ENCODE measurements at regions not wholly inside any gene's neighbourhood (a gene's known extent, or its start where the extent isn't known, plus 50 kb on each side); places are given as distances from the start of the nearest gene placed in this dataset.

- Histone ChIP-seq H3K27ac (0 out of 2 replicates have a peak overlapping the region, but pooled peaks have one; percentile 19), H3K9me3 (ENCODE audit: low read depth, low read length) (no peaks in the 10 kb centered on the region), H3K36me3 (ENCODE audit: insufficient read depth, low read length) (no peaks in the 10 kb centered on the region), H3K4me3 (peak overlapping the region; percentile 28; the same call in 1 of the 2 replicates), H3K9ac (ENCODE audit: insufficient read length) (no peak overlapping the region)
- DNase-seq (ENCODE audit: low read depth, low spot score), result no peak
- no peak for TF ChIP-seq POLR2AphosphoS5 (IDR thresholded peaks at IDR 0.05; ENCODE audit: borderline replicate concordance, low read depth, low read length)
- TF ChIP-seq EZH2 (IDR thresholded peaks at IDR 0.05), result no peak
- no peak for TF ChIP-seq FOXP2 (optimal IDR thresholded peaks at IDR 0.05; ENCODE audit: control extremely low read depth, extremely low read length, insufficient read depth)
These were observed 136.5 kb upstream of the RBMS3 start for GRCh38 chr3:29144361-29144760.

GRCh38 chr3:29144807-29145206 lies 136.1 kb upstream of the RBMS3 start:
- Histone ChIP-seq H3K27ac (0 out of 2 replicates have a peak overlapping the region, but pooled peaks have one; percentile 19), H3K9ac (ENCODE audit: insufficient read length) (no peak overlapping the region), H3K36me3 (ENCODE audit: insufficient read depth, low read length) (no peaks in the 10 kb centered on the region), H3K9me3 (ENCODE audit: low read depth, low read length) (no peaks in the 10 kb centered on the region), H3K4me3 (peak overlapping the region; percentile 28)
- TF ChIP-seq POLR2AphosphoS5 (IDR thresholded peaks at IDR 0.05; ENCODE audit: borderline replicate concordance, low read depth, low read length) (no peak), EZH2 (IDR thresholded peaks at IDR 0.05) (no peak)
- no peak for DNase-seq (ENCODE audit: low read depth, low spot score)

DNA sequence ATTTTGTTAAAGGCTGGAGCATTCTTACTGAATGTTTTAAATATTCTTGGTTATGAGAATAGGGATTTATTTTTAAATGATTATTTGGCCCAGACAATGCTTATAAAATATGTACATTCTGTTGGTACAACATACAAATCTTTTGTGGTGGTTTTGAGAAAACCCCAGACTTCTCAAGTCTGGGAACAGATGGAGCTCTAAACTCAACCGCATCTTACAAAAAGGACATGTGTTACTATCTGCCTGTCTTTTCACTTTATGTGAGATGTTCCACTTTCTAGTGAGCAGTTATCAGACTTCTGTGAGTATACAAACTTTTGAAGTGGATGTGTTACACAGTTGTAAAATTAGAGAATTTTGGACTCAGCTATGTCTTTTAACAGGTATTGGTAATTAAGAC lies 135.5 kb upstream of the RBMS3 start:
- H3K9ac ChIP-seq (ENCODE audit: insufficient read length), result no peak overlapping the region

DNA sequence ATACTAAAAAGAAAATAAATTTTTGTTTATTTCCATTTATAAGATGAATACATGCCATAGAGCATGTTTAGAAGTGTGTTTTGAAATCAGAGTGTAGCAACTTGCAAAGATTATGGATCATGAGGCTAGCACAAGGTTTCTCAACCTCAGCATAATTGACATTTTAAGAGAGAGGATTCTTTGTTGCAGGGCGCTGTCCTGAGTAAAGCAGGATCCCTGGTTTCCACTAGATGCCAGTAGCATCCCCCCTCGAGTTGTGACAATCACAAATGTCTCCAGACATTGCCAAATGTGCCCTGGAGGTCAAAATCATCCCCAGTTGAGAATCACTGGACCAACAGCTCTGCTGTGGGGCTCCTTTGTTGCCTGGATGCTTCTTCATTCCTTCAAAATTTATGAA lies 128.5 kb upstream of the RBMS3 start:
- H3K9me3 ChIP-seq (ENCODE audit: low read depth, low read length), result no peaks in the 10 kb centered on the region
- no peak for DNase-seq (ENCODE audit: low read depth, low spot score)
- H3K27ac ChIP-seq, result no peak overlapping the region
- H3K4me3 ChIP-seq, result no peak overlapping the region
- no peaks in the 10 kb centered on the region for H3K36me3 ChIP-seq (ENCODE audit: insufficient read depth, low read length)
- H3K9ac ChIP-seq (ENCODE audit: insufficient read length), result no peak overlapping the region
- TF ChIP-seq FOXP2 (optimal IDR thresholded peaks at IDR 0.05; ENCODE audit: control extremely low read depth, extremely low read length, insufficient read depth), result no peak
- TF ChIP-seq EZH2 (IDR thresholded peaks at IDR 0.05), result no peak
- TF ChIP-seq POLR2AphosphoS5 (IDR thresholded peaks at IDR 0.05; ENCODE audit: borderline replicate concordance, low read depth, low read length), result no peak

More for the DNA sequence above, 135.5 kb upstream of the RBMS3 start:
- Histone ChIP-seq H3K27ac (no peak overlapping the region), H3K4me3 (peak overlapping the region; percentile 28; the same call in 1 of the 2 replicates), H3K36me3 (ENCODE audit: insufficient read depth, low read length) (no peaks in the 10 kb centered on the region), H3K9me3 (ENCODE audit: low read depth, low read length) (no peaks in the 10 kb centered on the region)
- TF ChIP-seq EZH2 (IDR thresholded peaks at IDR 0.05) (no peak), POLR2AphosphoS5 (IDR thresholded peaks at IDR 0.05; ENCODE audit: borderline replicate concordance, low read depth, low read length) (no peak)
- DNase-seq (ENCODE audit: low read depth, low spot score), result no peak

- H3K4me3 ChIP-seq, result no peak overlapping the region
- no peak for TF ChIP-seq POLR2AphosphoS5 (IDR thresholded peaks at IDR 0.05; ENCODE audit: borderline replicate concordance, low read depth, low read length)
- no peak for TF ChIP-seq FOXP2 (optimal IDR thresholded peaks at IDR 0.05; ENCODE audit: control extremely low read depth, extremely low read length, insufficient read depth)
- TF ChIP-seq EZH2 (IDR thresholded peaks at IDR 0.05), result no peak
- H3K36me3 ChIP-seq (ENCODE audit: insufficient read depth, low read length), result no peaks in the 10 kb centered on the region
- no peak overlapping the region for H3K27ac ChIP-seq
- DNase-seq (ENCODE audit: low read depth, low spot score), result no peak
- H3K9ac ChIP-seq (ENCODE audit: insufficient read length), result no peak overlapping the region
- no peaks in the 10 kb centered on the region for H3K9me3 ChIP-seq (ENCODE audit: low read depth, low read length)
These were observed 127.1 kb upstream of the RBMS3 start for GRCh38 chr3:29153811-29154210.

DNA sequence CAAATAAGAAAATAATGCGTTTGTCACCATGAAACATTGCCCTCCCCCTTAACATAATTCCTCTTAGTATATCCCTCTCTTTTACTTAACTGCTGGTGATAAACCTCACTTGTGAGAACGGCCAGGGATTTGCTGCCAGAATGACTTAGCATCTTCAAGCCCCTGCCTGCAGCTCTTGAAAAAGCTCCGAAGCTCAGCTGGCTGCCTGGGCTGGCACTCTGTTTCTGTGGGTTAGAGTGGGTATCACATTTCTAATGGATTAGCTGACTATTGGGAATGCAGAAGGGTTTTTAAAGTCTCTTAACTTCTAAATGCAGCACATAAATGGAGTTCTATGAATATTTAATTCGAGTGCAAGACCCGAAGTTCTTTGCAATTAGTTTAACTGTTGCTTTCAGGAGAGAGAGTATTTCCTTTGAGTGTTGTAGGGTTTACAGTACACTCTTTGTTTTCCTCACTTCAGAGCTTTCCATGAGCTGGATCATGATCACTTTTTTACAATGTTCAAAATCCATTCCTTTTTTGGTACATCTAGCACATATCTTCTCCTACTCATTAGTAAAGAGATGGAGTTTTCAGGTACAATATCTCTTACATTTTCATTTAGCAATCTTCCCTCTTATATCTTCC lies 124.7 kb upstream of the RBMS3 start:
- no peak for DNase-seq (ENCODE audit: low read depth, low spot score)
- Histone ChIP-seq H3K36me3 (ENCODE audit: insufficient read depth, low read length) (no peaks in the 10 kb centered on the region), H3K27ac (peak overlapping the region; percentile 50; the same call in 1 of the 2 replicates), H3K9ac (ENCODE audit: insufficient read length) (no peak overlapping the region), H3K9me3 (ENCODE audit: low read depth, low read length) (no peaks in the 10 kb centered on the region), H3K4me3 (no peak overlapping the region)
- no peak for TF ChIP-seq EZH2 (IDR thresholded peaks at IDR 0.05)
- no peak for TF ChIP-seq FOXP2 (optimal IDR thresholded peaks at IDR 0.05; ENCODE audit: control extremely low read depth, extremely low read length, insufficient read depth)
- TF ChIP-seq POLR2AphosphoS5 (IDR thresholded peaks at IDR 0.05; ENCODE audit: borderline replicate concordance, low read depth, low read length), result no peak

DNA sequence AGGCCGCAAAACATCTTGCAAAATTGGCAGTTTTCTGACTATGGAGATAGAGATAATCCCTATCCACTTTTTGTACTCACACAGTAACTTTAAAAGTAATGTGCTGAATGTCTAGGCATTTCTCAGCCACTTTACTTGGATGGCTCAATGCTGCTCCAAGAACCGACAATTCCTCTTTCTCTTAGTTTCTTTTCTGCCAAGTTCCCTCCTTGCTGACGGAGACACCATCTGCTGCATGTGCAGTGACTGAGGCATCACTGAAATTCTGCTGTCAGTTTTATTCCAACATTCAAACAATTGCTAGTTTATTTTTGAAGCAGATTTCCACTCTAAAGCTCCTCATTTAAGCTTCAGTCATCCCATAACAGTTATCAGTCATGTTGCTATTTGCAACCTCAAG lies 116.0 kb upstream of the RBMS3 start:
- TF ChIP-seq EZH2 (IDR thresholded peaks at IDR 0.05), result no peak
- TF ChIP-seq FOXP2 (optimal IDR thresholded peaks at IDR 0.05; ENCODE audit: control extremely low read depth, extremely low read length, insufficient read depth), result no peak
- TF ChIP-seq POLR2AphosphoS5 (IDR thresholded peaks at IDR 0.05; ENCODE audit: borderline replicate concordance, low read depth, low read length), result no peak
- no peak for DNase-seq (ENCODE audit: low read depth, low spot score)
- Histone ChIP-seq H3K9me3 (ENCODE audit: low read depth, low read length) (no peaks in the 10 kb centered on the region), H3K4me3 (no peak overlapping the region), H3K9ac (ENCODE audit: insufficient read length) (no peak overlapping the region), H3K27ac (no peak overlapping the region), H3K36me3 (ENCODE audit: insufficient read depth, low read length) (no peaks in the 10 kb centered on the region)

- TF ChIP-seq EZH2 (IDR thresholded peaks at IDR 0.05) (no peak), POLR2AphosphoS5 (IDR thresholded peaks at IDR 0.05; ENCODE audit: borderline replicate concordance, low read depth, low read length) (no peak), FOXP2 (optimal IDR thresholded peaks at IDR 0.05; ENCODE audit: control extremely low read depth, extremely low read length, insufficient read depth) (no peak)
- H3K27ac ChIP-seq, result no peak overlapping the region
- no peak overlapping the region for H3K4me3 ChIP-seq
These were observed 113.7 kb upstream of the RBMS3 start for GRCh38 chr3:29167180-29167579.

GRCh38 chr3:29168081-29168480 lies 112.8 kb upstream of the RBMS3 start:
- Histone ChIP-seq H3K9ac (ENCODE audit: insufficient read length) (no peak overlapping the region), H3K4me3 (no peak overlapping the region), H3K9me3 (ENCODE audit: low read depth, low read length) (no peaks in the 10 kb centered on the region), H3K36me3 (ENCODE audit: insufficient read depth, low read length) (no peaks in the 10 kb centered on the region), H3K27ac (no peak overlapping the region)
- DNase-seq (ENCODE audit: low read depth, low spot score), result no peak
- TF ChIP-seq POLR2AphosphoS5 (IDR thresholded peaks at IDR 0.05; ENCODE audit: borderline replicate concordance, low read depth, low read length), result no peak
- TF ChIP-seq FOXP2 (optimal IDR thresholded peaks at IDR 0.05; ENCODE audit: control extremely low read depth, extremely low read length, insufficient read depth), result no peak
- no peak for TF ChIP-seq EZH2 (IDR thresholded peaks at IDR 0.05)

More at GRCh38 chr3:29167180-29167579, 113.7 kb upstream of the RBMS3 start:
- Histone ChIP-seq H3K9me3 (ENCODE audit: low read depth, low read length) (no peaks in the 10 kb centered on the region), H3K9ac (ENCODE audit: insufficient read length) (no peak overlapping the region), H3K36me3 (ENCODE audit: insufficient read depth, low read length) (no peaks in the 10 kb centered on the region)
- no peak for DNase-seq (ENCODE audit: low read depth, low spot score)

Measured in SK-N-MC (cell line).